ENCODE measurements at regions not wholly inside any gene's neighbourhood (a gene's known extent, or its start where the extent isn't known, plus 50 kb on each side); places are given as distances from the start of the nearest gene placed in this dataset.

DNA sequence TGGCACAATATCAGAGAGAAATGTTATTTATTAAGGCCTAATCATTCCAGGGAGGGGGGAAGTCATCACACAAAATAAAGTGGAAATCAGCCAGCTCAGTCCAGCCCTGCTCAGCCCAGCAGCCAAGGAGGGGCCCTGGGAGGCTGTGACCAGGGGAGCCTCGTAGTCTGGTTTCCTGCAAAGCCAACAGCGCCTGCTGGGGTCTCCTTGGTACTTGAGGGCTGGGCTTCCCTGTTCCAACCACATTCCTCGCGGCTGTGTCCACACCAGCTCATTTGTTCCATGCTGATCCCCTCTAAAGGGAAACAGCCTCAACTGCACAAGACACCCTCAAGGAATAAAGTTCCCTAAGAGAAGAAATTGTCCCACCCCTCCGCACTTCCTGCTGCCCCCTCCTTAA is 154.0 kb downstream of the TMEM132E start:
- no peak for DNase-seq

DNA sequence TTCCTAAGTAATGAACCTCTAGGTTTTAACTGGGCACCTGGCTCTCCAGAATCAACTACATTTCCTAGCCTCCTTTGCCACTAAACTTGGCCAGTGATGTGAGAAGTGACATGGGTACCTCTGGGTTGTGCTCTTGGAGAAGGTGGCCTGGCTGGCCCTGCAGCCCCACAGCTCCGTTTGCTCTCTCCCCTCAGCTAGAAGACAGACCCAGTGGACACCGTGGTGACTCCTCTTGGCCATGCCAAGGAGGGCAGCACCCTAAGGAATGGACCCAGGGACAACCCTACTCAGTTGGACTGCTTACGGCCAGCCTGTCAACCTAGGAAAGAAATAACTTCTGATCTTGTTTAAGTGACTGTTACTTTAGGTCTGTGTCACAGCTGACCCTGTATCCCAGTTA is 151.4 kb downstream of the TMEM132E start:
- DNase-seq: no peak

DNA sequence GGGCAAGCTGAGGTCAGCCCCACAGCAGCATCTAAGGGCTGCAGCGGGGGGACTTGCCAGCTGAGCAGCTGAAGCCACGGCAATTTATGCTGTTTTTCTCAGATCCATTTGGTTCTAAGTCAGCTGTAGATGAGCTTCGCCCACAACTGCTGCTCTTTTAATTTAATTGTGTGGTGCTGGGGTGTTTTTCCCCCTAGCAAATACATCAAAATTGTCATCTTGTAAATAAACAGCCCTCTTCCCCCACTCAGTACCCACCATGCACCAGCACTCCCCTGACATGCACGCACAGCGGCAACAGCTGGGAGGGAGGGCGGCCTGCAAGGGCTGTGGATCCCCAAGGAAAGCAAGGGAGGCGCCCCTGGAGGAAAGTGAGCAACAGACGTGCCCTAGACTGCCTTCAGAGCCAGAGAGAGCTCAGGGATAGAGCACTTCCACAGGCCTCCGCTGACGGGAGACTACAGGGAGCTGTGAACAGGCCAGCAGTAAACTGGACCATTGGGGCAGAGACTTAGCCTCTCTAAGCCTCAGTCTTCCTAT is 149.5 kb downstream of the TMEM132E start:
- no peak for DNase-seq

DNA sequence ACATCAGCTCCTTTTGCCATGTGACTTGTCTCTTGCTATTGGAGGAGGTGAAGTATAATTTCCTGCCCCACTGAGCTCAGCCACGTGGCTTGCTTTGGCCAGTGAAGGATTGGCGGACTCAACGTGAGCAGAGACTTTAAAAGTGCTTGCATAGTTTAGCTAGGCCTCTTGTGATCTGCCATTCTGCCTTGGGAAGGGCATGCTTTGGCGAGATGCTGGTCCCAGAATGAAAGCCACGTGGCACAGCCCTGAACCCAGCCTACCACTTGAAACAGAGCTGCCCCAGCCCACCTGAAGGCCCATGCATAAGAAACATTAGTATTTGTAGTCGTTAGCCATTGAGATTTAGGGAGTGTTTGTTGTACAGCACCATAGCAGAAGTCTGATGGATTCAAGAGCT is 148.2 kb downstream of the TMEM132E start:
- DNase-seq: no peak

DNA sequence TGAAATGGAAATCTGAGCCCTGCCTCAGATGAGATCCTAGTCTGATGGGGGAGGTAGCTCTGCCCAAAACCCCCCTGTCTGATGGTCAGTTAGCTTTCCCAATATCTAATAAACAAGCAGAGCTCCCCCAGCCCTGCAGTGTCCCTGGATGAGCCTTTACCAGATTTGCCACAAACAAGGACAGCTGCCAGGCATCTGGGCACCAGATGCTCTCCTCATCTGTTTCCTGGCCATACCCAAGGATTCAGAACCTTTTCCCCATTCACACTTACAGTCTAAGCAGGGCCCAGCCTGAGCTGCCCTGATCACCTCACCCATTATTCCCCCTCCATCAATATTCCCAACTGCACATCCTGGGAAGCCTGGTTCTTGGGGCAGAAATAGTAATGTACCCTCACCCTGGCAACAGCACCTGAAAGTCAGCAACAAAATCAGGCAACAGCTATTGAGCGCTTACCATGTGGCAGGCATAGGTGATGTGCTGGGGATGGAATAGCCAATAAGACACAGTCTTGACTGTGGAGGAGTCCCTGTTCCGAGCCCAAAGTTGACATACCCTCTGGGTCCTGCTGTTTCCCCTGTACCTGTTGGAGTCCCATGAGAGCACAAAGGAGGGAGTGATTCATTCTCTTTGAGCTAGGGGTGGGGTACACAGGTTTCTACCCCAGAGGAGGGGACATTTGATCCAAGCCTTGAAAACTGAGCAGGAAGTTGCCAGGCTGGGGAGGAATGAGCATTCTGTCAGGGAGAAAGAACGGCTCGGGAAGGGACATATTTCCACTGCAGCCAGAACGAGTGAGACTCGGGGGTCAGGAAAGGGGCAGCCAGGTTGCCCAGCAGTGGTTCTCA is 147.4 kb downstream of the TMEM132E start:
- no peak for DNase-seq

DNA sequence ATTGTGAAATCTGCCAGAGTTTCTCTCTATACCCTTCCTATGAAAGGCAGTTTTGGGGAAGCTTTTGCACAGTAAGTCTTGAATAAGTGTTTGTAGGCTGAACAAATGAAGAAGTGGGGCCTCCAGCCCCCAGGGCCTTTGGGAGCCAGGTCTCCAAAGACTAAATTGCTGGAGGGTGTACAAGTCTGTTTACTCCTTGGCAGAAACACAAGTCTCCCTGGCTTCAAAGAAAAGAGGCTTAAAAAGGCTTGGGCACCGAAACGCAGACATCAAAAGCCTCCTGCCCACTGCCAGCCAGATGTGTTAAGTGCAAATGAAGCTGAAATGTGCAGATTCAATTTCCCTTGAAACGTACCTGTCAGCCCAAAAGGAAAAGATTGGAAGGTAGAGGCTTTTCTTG is 146.3 kb downstream of the TMEM132E start:
- no peak for DNase-seq

DNA sequence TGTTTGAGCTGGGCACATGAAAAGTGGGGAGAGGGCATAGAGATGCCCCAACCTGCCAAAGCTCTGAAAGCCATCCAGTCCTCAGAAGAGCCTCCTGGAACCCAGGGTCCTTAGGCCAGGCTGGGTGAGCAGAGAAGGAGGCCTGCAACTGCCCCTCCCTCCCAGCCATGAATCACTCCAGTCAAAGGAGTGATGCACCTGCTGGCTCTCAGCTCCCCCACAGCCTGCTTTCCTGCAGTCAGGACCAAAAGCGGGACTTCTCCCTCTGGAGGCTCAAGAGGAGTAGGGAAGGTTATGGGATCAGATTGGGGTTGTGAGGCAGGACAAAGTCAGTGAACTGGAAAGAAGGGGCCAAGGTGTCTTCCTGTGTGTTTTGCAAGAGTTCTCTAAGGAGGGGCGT is 145.6 kb downstream of the TMEM132E start:
- no peak for DNase-seq

DNA sequence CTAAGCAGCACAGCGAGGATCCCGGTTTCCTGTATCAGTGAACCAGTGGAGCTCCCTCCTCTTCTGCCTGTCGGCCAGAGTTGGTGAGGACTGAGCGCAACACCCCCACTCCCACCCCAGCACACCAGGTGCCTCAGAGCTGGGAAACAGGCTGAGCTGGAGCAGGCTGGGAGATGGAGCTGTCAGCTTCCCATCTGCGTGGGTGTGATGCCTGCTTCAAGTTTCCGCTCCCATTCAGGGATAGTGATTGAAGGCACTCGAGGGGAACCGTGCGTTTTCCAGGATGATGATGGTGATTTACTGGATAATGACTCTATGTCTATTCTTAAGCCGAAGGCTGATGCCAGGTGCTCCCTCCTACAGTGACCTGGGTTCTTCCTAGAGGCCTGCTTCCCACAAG is 144.5 kb downstream of the TMEM132E start:
- no peak for DNase-seq

DNA sequence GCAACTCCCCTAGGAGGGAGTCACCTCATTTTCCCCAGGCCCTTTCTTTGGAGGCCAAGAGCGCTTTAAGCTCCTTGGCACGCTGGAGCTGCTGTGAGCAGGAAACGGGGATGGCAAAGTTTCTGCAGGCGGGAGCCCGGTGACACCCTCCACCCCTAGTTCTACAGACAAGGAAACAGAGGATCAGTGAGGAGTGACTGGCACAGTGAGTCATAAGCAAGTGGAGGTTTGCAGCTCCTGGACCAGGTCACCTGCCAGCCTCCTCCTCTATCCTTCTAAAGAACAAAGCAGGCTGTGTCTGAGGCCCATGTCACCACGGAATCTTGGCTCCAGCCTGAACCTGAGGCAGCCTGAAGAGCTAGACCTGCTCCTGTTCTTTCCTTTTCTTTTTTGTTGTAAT is 141.9 kb downstream of the TMEM132E start:
- DNase-seq: no peak

DNA sequence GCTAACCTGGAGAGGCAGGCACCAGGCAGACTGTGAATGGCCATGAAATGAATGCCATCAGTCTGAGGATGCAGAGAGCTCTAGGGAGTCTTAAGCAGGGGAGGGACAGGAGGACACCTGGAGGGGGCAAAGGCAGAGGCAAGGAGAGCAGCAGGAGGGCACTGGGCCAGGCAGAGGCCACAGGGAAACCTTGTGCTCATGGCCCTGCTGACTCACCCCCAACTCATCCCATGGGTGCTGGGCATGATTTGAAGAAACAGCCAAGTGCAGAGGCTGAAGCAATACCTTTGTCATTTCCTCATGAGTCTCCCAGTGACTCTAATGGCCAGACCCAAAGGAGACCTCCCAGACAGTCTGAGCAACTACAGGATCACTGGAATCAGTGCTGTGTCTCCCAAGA is 141.4 kb downstream of the TMEM132E start:
- no peak for DNase-seq

DNA sequence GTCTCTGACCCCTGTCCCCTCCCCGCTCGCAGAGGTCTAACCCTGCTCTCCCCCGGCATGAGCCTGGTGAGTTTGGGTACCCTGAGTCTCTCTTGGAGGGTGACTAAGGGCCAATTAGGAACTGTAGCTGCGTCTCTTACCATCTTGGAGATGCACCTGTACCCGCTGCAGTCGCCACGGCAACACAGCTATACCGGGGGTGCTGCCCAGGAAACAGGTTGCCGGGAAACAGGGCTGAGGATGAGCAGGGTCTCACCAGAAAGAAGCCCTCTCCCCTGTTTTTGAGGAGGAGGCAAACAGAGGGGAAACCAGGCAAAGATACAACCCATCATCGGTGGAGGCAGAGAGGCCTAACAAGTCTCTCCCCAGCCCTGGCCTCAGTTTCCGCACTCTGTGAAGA is 140.2 kb downstream of the TMEM132E start:
- DNase-seq: no peak

DNA sequence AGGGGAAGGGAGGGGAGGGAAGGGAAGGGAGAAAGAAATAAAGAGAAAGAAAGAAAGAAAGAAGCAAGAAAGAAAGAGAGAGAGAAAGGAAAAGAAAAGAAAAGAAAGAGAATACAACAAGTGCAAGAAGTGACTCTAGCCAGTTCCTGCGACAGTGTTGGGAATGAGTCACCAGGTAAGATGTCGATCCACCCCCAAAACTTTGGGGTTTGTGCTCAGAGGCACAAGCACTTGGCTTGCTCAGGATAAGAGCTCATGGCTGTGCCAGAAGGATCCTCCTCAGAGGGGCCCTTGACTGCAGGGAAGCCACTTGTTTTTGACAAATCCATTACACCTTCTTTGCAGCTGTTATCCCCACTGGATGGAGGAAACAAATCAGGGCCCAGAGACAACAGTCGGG is 137.7 kb downstream of the TMEM132E start:
- DNase-seq: no peak

DNA sequence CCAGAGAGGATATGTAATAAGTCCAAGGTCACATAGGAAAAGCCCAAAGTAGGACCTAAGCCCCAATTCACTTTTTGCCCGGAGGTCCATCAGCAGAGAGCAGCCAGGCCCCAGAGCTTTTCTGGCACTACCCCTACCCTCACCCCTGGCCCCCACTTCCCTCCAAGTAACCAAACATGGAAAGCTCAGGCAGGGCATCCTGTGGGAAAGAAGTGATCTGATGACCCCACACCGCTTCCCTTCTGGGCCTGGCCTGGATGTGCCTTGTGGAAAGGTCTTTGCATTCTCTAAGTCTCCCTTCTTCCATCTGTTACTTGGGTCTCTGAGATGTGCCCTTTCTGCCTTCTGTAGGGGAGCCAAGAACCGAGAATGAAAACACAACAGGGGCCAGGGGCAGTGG is 136.9 kb downstream of the TMEM132E start:
- DNase-seq: no peak

DNA sequence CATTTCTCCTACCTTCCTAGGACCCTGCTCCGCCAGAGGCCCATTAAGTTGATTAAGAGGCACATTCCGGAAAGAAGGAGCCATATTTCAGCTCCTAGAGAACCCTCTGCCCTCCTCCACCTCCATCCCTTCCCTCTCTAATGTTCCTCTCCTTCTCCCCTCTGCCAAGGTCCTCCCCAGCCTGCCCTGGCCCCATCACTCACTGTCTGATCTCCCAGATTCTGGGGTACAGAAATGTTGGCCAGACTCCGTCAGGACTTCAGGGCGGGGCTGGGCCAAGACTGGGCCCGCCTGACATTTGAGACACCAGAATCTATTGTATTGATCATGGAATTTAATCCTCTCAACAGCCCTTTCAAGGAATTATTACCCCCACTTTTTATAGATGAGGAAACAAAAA is 136.1 kb downstream of the TMEM132E start:
- no peak for DNase-seq

DNA sequence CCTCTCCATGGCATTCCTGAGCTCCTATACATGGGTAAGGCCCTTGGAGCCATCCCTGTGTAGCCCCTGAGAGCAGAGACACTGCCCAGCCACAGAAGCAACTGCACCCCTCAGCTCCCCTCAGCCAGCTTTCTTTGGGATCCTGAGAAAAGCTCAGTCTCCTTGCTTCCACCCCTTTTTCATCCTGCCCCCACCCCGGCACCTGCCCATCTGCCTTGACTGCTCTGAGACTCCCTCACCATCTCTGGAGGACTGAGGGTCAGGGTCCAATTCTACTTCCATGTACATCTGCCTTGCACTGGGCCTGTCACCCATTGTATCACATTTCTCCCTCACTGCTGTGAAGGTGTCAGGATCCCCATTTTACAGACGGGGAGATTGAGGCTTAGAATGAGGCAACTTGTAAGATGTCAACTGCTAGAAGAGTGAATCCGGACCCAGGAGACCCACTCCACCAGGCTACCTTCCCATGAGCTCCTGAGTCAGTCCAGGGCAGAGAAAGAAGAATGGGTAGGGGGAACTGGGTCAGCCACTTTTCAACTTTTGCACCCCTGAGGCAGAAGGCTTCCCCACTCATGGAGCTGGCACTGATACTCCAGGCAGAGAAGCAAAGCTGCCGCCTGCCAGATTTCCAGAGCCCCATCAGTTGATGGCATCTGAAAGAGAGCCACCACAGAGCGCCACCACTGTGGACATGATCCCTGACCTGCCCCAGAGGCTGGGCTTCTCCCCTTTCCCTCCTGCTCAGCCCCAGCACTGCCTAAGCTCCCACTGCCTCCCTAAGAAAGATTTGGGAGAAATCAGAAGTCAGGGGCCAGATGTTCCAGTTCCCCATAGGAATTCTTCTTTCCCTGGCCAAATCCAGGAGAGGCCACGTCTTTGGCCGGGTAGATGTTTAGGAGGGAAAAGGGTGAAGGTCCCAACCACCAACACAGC is 135.4 kb downstream of the TMEM132E start:
- no peak for DNase-seq

DNA sequence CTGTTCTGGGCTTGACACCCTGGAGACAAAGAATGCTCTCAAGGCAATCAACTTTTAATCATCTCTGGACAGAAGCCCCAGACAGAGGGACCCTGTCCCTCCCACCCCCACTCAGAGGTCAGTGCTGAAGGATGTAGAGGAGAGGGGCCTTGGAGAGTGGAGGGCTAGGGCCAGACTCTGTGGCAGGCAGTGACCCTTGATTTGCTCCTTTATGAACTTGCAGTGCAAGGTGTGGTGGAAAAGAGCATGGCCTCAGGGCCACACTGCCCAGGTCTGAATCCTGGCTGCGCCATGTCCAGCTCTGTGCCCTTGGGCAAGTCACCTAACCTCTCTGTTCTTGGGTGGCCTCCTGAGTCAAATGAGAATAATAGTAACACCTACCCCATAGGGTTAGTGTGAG is 134.3 kb downstream of the TMEM132E start:
- no peak for DNase-seq

DNA sequence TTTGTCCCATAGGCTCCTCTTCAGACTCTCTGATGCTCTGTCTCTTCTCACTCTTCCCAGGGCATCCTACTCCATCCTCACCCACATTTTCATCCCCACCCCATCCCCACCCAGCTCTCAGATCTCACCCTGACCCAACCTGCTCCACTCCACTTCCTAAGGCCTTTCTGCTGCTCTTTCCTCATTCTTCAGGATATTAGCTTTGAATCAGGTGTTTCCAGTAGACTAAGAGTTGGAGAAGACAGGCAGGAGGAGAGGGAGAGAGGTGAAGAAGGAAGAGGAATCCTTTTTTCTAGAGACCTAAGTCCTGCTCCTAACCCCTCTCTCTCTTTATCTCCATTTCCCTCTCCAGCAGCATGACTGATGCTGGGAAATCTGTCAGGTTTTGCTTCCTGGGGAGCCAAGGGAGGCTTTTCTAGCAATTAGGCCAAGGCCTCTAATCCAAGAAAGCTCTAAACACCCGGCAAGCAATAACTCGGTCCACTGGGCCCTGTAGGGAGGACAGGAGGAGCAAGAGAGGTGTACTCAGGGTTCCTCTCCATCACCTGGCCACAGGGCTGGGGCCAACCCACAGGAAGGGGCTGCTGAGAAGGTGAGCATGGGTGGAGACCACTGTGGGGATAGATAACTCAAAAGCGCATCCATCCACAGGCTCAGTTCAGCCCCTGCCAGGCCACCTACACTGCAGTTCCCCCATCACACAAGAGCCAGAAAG is 133.3 kb downstream of the TMEM132E start:
- no peak for DNase-seq

DNA sequence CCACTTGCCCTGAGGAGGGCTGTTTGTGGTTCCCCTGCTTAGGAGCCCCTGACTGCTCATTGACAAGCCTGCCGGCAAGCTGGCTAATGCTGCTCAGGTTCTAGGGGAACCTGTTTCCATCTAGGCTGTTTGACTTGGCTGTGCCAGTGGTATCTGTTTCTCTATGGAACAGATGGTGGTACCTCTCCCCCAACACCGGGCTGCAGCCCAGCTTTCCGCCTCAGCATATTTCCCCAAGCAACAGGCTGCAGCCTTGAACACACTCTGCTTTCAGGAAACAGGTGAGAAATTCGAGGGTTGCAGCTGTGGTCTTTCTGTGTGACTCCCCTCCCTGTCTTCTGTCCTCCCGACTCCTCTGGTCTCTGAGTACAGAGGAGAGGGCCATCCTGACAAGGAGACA is 132.3 kb downstream of the TMEM132E start:
- DNase-seq: no peak

DNA sequence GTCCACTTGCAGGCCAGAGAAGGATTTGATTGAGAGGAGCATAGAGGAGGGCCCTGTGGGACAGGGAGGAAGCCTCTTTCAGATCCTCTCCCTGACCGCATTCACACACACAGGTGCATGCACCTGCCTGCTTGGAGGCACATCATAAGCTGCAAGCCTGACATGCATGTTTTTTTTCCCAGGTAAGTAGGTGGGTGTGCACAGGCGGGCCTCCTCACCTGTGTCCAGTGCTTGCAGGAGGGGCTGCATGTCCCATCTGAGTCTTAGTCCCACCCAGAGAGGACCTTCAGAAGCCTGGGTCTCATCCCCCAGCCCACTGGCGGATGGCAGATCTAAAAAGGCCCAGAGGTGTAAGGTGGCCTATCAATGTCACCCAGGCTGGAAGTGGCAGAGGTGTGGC is 130.8 kb downstream of the TMEM132E start:
- DNase-seq: no peak

DNA sequence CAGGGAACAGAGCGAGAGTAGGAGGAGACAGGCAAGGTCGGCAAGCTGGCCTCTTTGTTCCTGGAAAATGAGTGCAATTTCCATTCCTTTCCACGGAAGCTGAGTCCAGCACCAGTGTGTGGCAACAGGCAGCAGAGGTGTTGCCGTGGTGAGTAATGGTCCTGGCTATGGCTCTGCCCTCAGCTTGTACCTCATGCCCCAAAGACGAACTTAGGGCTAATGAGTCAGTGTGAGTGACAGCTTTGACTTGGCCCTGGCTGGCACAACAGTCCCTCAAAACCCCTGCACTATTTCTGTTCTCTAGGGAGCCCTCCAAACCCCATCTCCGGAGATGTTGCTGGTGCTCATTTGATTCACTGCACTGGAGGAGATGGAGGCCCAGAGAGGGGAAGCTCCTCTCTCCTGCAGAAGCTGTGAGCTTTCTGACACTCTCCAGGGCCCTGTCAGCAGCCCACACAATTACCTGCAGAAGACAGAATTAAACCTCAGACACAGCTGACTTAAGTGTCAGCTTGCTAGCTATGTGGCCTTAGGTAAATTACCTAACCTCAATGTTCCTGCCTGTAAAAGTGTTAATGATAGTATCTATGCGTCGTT is 129.9 kb downstream of the TMEM132E start:
- no peak for DNase-seq

DNA sequence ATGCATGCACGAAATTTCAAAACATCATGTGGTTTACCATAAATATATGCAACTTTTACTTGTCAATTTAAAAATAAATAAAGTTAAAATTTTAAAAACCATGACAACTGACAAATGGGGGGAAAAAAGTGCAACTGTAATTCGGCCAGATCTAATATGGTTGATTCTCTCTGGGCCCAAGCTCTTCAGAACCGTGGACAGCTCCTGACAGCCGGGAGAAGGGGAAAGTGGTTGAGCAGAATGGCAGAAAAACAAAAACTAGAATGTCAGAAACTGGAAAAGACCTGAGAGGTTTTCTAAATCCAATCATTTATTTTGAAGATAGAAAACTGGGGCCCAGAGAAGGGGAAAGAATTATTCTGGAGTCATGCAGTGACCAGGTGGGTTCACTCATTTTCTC is 126.6 kb downstream of the TMEM132E start:
- DNase-seq: no peak

DNA sequence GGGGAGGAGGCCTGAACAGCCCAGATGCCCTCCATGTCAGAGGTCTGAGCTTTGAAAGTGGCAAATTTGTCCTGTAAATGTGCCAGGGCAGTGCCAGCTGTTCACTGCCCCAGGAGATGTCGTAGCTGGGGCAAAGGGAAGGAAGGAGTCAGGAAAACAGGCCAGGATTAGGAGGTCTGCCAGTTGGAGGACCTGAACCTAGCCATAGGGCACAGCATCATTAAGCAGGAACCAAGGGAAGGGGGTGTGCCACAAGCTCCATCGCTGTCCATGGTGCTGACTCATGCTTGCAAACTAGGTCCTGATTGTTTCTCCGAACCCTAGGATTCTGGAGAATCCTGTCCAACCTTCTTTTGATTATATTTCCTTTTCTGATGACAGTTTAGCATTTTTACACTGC is 124.2 kb downstream of the TMEM132E start:
- DNase-seq: no peak

DNA sequence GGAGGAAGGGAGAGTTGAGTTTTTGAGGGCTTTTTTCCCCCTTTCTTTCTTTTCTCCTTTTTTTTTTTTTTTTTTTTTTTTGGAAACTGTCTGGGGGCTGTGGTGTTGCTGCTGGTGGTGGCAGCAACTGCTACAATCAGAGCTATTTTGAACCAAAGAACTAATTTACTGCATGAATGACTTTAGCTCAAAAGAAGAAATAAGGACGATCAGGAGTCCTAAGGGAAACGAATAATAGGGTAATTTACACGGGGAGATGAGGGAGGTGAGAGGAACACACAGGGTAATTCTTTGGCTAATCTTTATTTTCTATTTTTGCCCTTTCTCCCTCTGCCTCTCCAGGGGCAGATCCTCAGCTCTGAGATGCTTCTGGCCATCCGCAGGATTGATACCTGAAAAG is 119.8 kb downstream of the TMEM132E start:
- DNase-seq: no peak

Measured in NCI-H526 treated with DMSO at 0.1 percent for 48 hours (cell line).